ENCODE measurements at regions not wholly inside any gene's neighbourhood (a gene's known extent, or its start where the extent isn't known, plus 50 kb on each side); places are given as distances from the start of the nearest gene placed in this dataset.

DNA sequence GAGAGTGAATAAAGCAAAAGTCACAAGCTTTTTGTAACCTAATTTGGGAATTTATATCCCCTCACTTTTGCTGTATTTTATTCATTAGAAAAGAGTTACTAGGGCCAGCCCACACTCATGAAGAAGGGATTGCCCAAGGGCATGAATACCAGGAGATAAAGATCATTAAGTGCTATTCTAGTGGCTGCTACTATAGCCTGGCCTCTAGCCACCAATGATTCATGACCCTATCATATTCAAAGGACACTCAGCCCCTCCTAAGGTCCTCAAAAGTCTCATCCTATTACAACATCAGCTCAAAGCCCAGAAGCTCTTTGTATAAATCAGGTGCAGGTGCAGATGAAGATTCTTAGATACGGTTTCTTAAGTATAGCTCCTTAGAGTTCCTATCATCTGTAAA, 518.1 kb downstream of the TRHDE start (continued):
- no peak for TF ChIP-seq ZNF462 (CRISPR knock-in tag; IDR thresholded peaks at IDR 0.05)
- no peak for TF ChIP-seq ZNF114 (CRISPR knock-in tag; IDR thresholded peaks at IDR 0.05)
- no peak for TF ChIP-seq POLR2AphosphoS5 (IDR thresholded peaks at IDR 0.05; ENCODE audit: low read depth)

- Mint-ChIP-seq H3K27me3 (ENCODE audit: insufficient read depth, low read depth, poor library complexity) (peaks cover 1% of the 10 kb centered on the region), H3K4me3 (no peak overlapping the region)
- H3K9me2 ChIP-seq (ENCODE audit: insufficient read depth), result no peaks in the 10 kb centered on the region
- TF ChIP-seq ZNF462 (CRISPR knock-in tag; IDR thresholded peaks at IDR 0.05) (no peak), CREB1 (CRISPR knock-in tag; IDR thresholded peaks at IDR 0.05; ENCODE audit: low read depth) (no peak), ZNF331 (CRISPR knock-in tag; IDR thresholded peaks at IDR 0.05; ENCODE audit: low read depth) (no peak), JUNB (IDR thresholded peaks at IDR 0.05; ENCODE audit: unreplicated experiment) (no peak), NANOG (IDR thresholded peaks at IDR 0.05; ENCODE audit: borderline replicate concordance) (no peak), POLR2AphosphoS5 (IDR thresholded peaks at IDR 0.05; ENCODE audit: low read depth) (no peak), STAT1 (IDR thresholded peaks at IDR 0.05; ENCODE audit: unreplicated experiment) (no peak)
- TF ChIP-seq, protein P1, sequence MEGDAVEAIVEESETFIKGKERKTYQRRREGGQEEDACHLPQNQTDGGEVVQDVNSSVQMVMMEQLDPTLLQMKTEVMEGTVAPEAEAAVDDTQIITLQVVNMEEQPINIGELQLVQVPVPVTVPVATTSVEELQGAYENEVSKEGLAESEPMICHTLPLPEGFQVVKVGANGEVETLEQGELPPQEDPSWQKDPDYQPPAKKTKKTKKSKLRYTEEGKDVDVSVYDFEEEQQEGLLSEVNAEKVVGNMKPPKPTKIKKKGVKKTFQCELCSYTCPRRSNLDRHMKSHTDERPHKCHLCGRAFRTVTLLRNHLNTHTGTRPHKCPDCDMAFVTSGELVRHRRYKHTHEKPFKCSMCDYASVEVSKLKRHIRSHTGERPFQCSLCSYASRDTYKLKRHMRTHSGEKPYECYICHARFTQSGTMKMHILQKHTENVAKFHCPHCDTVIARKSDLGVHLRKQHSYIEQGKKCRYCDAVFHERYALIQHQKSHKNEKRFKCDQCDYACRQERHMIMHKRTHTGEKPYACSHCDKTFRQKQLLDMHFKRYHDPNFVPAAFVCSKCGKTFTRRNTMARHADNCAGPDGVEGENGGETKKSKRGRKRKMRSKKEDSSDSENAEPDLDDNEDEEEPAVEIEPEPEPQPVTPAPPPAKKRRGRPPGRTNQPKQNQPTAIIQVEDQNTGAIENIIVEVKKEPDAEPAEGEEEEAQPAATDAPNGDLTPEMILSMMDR (conservative IDR thresholded peaks at IDR 0.05; ENCODE audit: low read depth in 2 of 2), result no peak
Observed at GRCh38 chr12:72792889-72793288, 520.7 kb downstream of the TRHDE start.

More at GRCh38 chr12:72792889-72793288, 520.7 kb downstream of the TRHDE start:
- Histone ChIP-seq H3K27ac (ENCODE audit: low read depth) (no peak overlapping the region), H2AFZ (no peak overlapping the region), H3F3A (replicated peaks; ENCODE audit: low read depth) (no peaks in the 10 kb centered on the region), H3K36me3 (ENCODE audit: insufficient read depth) (no peaks in the 10 kb centered on the region), H3K79me2 (replicated peaks; ENCODE audit: insufficient read depth) (no peaks in the 10 kb centered on the region), H3K4me3 (no peak overlapping the region), H3K27me3 (ENCODE audit: insufficient read depth) (no peaks in the 10 kb centered on the region), H3K4me2 (no peak overlapping the region), H4K20me1 (replicated peaks; ENCODE audit: insufficient read depth) (no peaks in the 10 kb centered on the region), H3K4me1 (ENCODE audit: insufficient read depth) (no peaks in the 10 kb centered on the region)
- no peak overlapping the region for H3K27ac Mint-ChIP-seq
- no peak for ATAC-seq
- peaks cover 26% of the 10 kb centered on the region for H3K9me3 Mint-ChIP-seq
- H3K4me1 Mint-ChIP-seq, result no peaks in the 10 kb centered on the region
- H3K36me3 Mint-ChIP-seq (ENCODE audit: low read depth), result peaks cover 25% of the 10 kb centered on the region; the same call in 2 of the 3 replicates
- DNase-seq (ENCODE audit: low spot score), result no peak

All from GM23338 (cell line).